ENCODE measurements at regions not wholly inside any gene's neighbourhood (a gene's known extent, or its start where the extent isn't known, plus 50 kb on each side); places are given as distances from the start of the nearest gene placed in this dataset.

DNA sequence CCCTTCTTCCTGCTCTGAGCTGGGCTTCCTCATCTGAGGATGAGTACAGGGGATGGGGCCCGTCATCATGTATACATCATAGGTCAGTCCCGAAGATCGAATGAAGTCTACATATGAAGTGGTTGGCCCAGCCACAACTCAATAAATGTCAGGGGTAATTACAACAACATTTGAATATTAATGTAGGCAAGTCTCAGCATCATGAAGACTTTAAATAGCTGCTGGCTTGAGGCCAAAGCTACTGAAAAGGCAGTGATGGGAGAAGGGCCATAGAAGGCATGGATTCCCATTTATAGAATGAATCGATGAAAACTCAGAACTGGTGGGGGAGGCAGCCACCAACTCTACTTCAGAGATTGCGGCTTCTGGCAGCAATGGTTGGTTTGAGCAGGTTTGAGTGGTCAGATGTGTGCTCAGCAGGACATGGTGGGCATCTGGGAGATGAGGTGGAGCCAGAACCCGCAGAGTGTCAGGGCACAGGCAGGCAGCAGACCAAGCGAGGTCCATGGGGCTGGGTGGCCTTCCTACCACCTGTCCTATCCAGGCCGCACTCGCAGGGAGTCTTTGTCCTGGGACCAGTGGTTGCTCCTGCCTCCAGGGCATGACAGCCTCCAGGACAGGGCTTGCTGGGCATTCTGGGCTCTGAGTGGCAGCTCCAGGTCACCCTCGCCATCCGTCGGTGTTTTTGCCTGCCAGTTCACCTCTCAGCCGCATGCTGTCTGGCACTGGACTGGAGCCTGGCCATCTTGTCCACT lies 919.1 kb downstream of the TBC1D22A start:
- DNase-seq (ENCODE audit: insufficient read length, low spot score) (no peak), FAIRE-seq (no peak)
- TF ChIP-seq, protein P1, sequence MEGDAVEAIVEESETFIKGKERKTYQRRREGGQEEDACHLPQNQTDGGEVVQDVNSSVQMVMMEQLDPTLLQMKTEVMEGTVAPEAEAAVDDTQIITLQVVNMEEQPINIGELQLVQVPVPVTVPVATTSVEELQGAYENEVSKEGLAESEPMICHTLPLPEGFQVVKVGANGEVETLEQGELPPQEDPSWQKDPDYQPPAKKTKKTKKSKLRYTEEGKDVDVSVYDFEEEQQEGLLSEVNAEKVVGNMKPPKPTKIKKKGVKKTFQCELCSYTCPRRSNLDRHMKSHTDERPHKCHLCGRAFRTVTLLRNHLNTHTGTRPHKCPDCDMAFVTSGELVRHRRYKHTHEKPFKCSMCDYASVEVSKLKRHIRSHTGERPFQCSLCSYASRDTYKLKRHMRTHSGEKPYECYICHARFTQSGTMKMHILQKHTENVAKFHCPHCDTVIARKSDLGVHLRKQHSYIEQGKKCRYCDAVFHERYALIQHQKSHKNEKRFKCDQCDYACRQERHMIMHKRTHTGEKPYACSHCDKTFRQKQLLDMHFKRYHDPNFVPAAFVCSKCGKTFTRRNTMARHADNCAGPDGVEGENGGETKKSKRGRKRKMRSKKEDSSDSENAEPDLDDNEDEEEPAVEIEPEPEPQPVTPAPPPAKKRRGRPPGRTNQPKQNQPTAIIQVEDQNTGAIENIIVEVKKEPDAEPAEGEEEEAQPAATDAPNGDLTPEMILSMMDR (IDR thresholded peaks at IDR 0.05; ENCODE audit: insufficient read depth, missing control alignments), result no peak

DNA sequence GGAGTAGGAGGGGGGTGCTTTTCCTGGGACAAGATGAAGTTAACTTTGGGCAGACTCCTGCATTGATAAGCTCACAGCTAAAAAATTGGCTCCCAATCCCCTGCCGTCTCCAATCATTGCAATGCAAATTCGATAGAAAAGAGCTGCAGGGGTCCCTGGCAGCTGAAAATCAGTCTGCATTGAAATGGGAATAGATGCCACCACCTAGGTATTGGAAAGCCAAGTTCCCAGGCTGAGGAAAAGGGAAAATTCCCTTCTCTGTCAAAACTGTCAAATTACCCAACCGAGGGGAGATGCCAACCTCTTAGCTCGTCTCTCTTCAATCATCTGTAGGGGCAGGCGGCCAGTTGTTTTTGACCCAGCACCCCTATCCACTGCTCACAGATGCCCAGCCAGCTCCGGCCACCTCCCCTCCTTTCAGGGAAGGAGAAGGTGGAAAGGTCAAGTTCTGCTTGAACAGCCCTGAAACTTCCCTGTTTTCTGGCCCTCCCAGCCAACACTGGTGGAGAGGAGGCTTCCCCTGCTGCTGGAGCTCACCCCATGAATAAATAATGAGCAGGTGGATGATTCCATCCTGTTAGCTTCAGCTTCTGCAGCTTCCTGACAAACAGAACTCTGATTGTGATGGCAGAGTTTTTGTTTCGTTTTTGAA lies 916.3 kb downstream of the TBC1D22A start:
- TF ChIP-seq, protein P1 (IDR thresholded peaks at IDR 0.05; ENCODE audit: insufficient read depth, missing control alignments), result no peak
- no peak for DNase-seq (ENCODE audit: insufficient read length, low spot score)
- no peak for FAIRE-seq

DNA sequence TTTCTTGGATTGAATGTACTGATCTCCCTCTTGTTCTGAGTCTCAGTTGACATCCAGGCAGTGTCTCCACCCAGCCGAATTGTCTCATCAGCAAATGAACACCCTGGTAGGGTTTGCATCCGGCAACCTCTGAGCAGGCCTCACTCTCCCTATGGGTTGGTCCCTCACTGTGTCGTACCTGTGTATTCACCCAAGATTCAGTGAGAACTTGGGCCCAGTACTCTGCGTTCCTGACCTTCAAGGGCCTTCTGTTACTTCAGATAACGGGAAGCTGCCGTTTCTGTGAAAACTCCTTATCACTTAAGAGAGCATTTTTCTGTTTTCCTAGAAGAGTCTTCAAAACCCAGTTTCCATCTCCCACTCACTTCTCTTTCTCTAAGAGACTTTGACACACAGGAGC lies 915.6 kb downstream of the TBC1D22A start:
- DNase-seq (ENCODE audit: insufficient read length, low spot score) (no peak), FAIRE-seq (no peak)
- TF ChIP-seq, protein P1 (IDR thresholded peaks at IDR 0.05; ENCODE audit: insufficient read depth, missing control alignments), result no peak

DNA sequence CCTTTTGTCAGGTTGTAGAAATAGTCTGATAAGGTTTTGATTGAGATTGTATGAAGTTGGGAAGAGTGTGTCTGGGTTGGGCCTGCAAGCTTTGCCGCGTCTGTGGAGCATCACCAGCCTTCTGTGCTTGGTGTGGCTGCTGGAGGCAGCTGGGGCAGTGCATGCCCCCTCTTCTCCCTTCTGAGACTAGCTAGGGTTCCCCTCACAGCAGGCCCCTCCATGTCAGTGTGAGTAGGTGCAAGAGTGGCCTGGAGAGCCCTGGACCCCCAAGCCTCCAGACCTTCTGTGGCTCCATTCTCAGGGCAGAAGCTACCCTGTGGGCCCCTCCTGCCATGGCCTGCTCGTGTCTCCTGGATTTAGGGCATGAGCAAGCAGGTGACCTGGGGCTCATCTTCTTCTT lies 914.2 kb downstream of the TBC1D22A start:
- TF ChIP-seq, protein P1 (IDR thresholded peaks at IDR 0.05; ENCODE audit: insufficient read depth, missing control alignments), result no peak
- no peak for FAIRE-seq
- no peak for DNase-seq (ENCODE audit: insufficient read length, low spot score)

DNA sequence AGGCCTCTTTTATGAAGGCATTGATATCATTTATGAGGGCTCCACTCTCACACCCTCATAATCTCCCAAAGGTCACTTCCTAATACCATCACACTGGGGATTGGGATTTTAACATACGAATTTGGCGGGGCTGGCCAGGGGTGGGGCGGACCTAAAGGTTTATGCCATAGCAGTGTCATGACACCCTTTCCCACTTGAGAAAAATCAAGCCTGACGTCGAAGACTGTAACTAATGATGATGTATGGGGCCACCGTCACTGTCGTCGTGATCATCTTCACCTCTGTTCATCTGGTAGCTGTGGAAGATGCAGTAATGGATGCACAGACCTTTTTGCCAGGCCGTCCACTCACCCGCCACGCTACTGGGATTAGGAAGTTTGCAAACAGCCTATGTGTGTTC lies 912.1 kb downstream of the TBC1D22A start:
- FAIRE-seq (no peak), DNase-seq (ENCODE audit: insufficient read length, low spot score) (no peak)
- TF ChIP-seq, protein P1 (IDR thresholded peaks at IDR 0.05; ENCODE audit: insufficient read depth, missing control alignments), result no peak

DNA sequence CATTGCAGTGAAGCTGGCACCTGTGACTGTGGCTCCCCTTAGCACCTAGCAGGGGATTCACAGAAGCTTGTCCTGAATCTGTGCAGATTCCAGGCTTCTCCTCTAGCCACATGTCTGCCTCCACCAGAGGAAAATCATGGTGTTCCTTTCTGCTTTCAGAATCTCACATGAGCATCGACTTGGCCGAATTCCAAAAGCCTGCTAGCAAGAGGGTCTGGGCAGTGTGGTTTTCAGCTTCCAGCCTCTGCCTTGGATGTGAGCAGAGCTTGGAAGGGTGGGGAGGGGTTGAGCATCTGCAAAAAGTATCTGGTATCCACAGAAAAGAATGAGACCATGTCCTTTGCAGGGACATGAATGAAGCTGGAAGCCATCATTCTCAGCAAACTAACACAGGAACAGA lies 911.1 kb downstream of the TBC1D22A start:
- no peak for DNase-seq (ENCODE audit: insufficient read length, low spot score)
- TF ChIP-seq, protein P1 (IDR thresholded peaks at IDR 0.05; ENCODE audit: insufficient read depth, missing control alignments), result no peak
- FAIRE-seq, result no peak

DNA sequence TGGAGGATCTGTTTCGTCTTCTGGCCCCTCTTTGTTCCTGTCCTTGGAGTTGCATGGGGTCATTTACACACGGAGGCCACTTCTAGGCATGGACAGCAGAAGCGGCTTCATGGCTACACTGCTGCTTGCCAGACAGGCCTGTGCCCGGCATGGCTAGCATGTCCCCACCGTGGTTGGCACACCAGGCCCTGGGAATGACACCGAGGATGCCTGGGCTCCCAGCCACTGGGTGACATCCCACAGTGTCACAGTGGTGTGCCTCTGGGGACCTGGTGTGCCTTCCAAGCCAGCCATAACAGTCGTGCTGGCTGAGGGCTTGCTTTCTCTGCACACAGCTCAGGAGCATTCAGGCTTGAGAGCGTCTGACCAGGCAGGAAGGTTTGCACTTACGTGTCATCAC lies 910.1 kb downstream of the TBC1D22A start:
- FAIRE-seq (no peak), DNase-seq (ENCODE audit: insufficient read length, low spot score) (no peak)
- TF ChIP-seq, protein P1 (IDR thresholded peaks at IDR 0.05; ENCODE audit: insufficient read depth, missing control alignments), result no peak

Data from D721Med (cell line).